ENCODE measurements at regions not wholly inside any gene's neighbourhood (a gene's known extent, or its start where the extent isn't known, plus 50 kb on each side); places are given as distances from the start of the nearest gene placed in this dataset.

GRCh38 chr10:44262551-44263251 lies 122.2 kb downstream of the CXCL12 start:
- no peaks in the 10 kb centered on the region for H3K79me2 ChIP-seq (ENCODE audit: control insufficient read depth in 1 of 2, insufficient read depth in 2 of 2, low read length in 2 of 2)
- H4K20me1 ChIP-seq (replicated peaks in 1 of 2; ENCODE audit: control insufficient read depth in 1 of 2, insufficient read depth in 2 of 2, low read length in 2 of 2) = no peaks in the 10 kb centered on the region
- ChIA-PET CTCF (ENCODE audit: partially characterized antibody) (interaction anchor here (1.1 kb wide), 1 partner anchor 17 kb away, joined by 4 read pairs; no protein-coding TSS in a partner anchor), POLR2A (ENCODE audit: partially characterized antibody) (no interaction called here)
- 79% methylated on average over 6 of the region's 6 CpGs; no CpG with 5 or more reads in 1 of the 2 experiments for WGBS, 2 experiments (ENCODE audit: extremely low coverage in 1 of 2, insufficient coverage in 1 of 2, insufficient read length in 1 of 2, insufficient replicate concordance in 2 of 2, low coverage in 1 of 2, low lambda C conversion rate in 2 of 2, missing lambda C conversion rate in 1 of 2)
- H2BK120ac ChIP-seq (replicated peaks; ENCODE audit: low read depth, low read length) = no peak overlapping the region
- no peak for TF ChIP-seq SRF (IDR thresholded peaks at IDR 0.05; ENCODE audit: low read depth, low read length)
- no peak for TF ChIP-seq EP300 (IDR thresholded peaks at IDR 0.05; ENCODE audit: borderline replicate concordance in 1 of 2, low read depth in 2 of 2, low read length in 2 of 2)
- no peak for TF ChIP-seq ASH2L (IDR thresholded peaks at IDR 0.05; ENCODE audit: low read length)
- TF ChIP-seq TCF12 (IDR thresholded peaks at IDR 0.05; ENCODE audit: low read depth, low read length) = no peak
- no peak for TF ChIP-seq ATF3 (IDR thresholded peaks at IDR 0.05; ENCODE audit: insufficient read depth, low read depth, low read length)
- no peak for TF ChIP-seq CBX8 (IDR thresholded peaks at IDR 0.05; ENCODE audit: borderline replicate concordance, low read depth, low read length)
- TF ChIP-seq CHD1 (IDR thresholded peaks at IDR 0.05; ENCODE audit: low read depth, low read length) = no peak
- no peak for TF ChIP-seq SIN3A (conservative IDR thresholded peaks at IDR 0.05 in 1 of 2, IDR thresholded peaks at IDR 0.05 in 1 of 2; ENCODE audit: low read depth in 1 of 2, low read length in 2 of 2)
- no peak for TF ChIP-seq HDAC6 (IDR thresholded peaks at IDR 0.05; ENCODE audit: low read depth, low read length)
- no peak for TF ChIP-seq EZH2 (IDR thresholded peaks at IDR 0.05; ENCODE audit: low read depth, low read length, severe bottlenecking)
- TF ChIP-seq SP4 (IDR thresholded peaks at IDR 0.05; ENCODE audit: low read length) = no peak
- no peak for TF ChIP-seq POLR2AphosphoS5 (IDR thresholded peaks at IDR 0.05; ENCODE audit: low read depth, low read length)
- TF ChIP-seq SP1 (IDR thresholded peaks at IDR 0.05; ENCODE audit: low read depth, low read length) = no peak
- H2BK5ac ChIP-seq (ENCODE audit: low read depth, low read length) = no peak overlapping the region
- H3K27ac ChIP-seq (ENCODE audit: low read depth, low read length) = no peak overlapping the region
- H3K4me1 ChIP-seq (replicated peaks in 1 of 4; ENCODE audit: control insufficient read depth in 3 of 4, insufficient read depth in 4 of 4, low read length in 3 of 4) = peaks cover 3 to 10% (median 8%) of the 10 kb centered on the region in 4 experiments
- no peak overlapping the region for H2BK12ac ChIP-seq (ENCODE audit: low read depth, low read length)
- H3K9me3 ChIP-seq (ENCODE audit: insufficient read depth in 2 of 2, low read depth in 1 of 2, low read length in 1 of 2) = peaks cover 0 to 9% of the 10 kb centered on the region in 2 experiments; a peak in 2 of 4 replicates
- DNase-seq (ENCODE audit: low read depth in 1 of 2, low spot score in 2 of 2) (no peak), FAIRE-seq (no peak)
- H3K27me3 ChIP-seq (replicated peaks in 1 of 4; ENCODE audit: control insufficient read depth in 3 of 4, extremely low read depth in 1 of 4, insufficient read depth in 3 of 4, low read length in 3 of 4) = no peaks in the 10 kb centered on the region
- no peaks in the 10 kb centered on the region for H3K36me3 ChIP-seq (ENCODE audit: control insufficient read depth in 2 of 4, insufficient read depth in 4 of 4, low read length in 3 of 4)
- H2AFZ ChIP-seq (ENCODE audit: low read length) = no peak overlapping the region
- no peak overlapping the region for H2AK5ac ChIP-seq (ENCODE audit: low read depth, low read length)
- no peak overlapping the region for H3K4me3 ChIP-seq (ENCODE audit: extremely low read depth in 1 of 4, insufficient read depth in 2 of 4, low read depth in 3 of 4, low read length in 4 of 4)
- H3K18ac ChIP-seq (ENCODE audit: extremely low read depth, low read length) = no peak overlapping the region
- H3K4me2 ChIP-seq (ENCODE audit: insufficient read depth in 1 of 2, low read depth in 2 of 2, low read length in 2 of 2) = no peak overlapping the region
- no peaks in the 10 kb centered on the region for H3K23me2 ChIP-seq (ENCODE audit: low read depth, low read length)
- no peak overlapping the region for H4K8ac ChIP-seq (ENCODE audit: extremely low read depth, insufficient read depth, low read length)
- H2BK15ac ChIP-seq (ENCODE audit: low read length) = no peak overlapping the region
- H4K5ac ChIP-seq (ENCODE audit: insufficient read length, low read depth, low read length) = no peak overlapping the region
- H3K23ac ChIP-seq (ENCODE audit: insufficient read length) = no peak overlapping the region
- H4K91ac ChIP-seq (replicated peaks; ENCODE audit: insufficient read length, low read length) = no peak overlapping the region
- H3K14ac ChIP-seq (ENCODE audit: insufficient read length) = no peak overlapping the region
- H3K56ac ChIP-seq (replicated peaks; ENCODE audit: insufficient read length, low read depth, low read length) = no peak overlapping the region
- no peaks in the 10 kb centered on the region for H3K79me1 ChIP-seq (ENCODE audit: low read depth, low read length)
- no peak overlapping the region for H3K4ac ChIP-seq (replicated peaks; ENCODE audit: insufficient read length, low read depth, low read length)
- no peak overlapping the region for H3K9ac ChIP-seq (replicated peaks in 1 of 4; ENCODE audit: extremely low read depth in 1 of 4, low read depth in 3 of 4, low read length in 3 of 4)
- no peak overlapping the region for H2BK20ac ChIP-seq (ENCODE audit: low read length)

All from H1 (cell line).